Osteoblast (primary cell): ENCODE measurements at regions not wholly inside any gene's neighbourhood (a gene's known extent, or its start where the extent isn't known, plus 50 kb on each side); places are given as distances from the start of the nearest gene placed in this dataset.
"Not testable (repeated sequence)": the region's sequence is repeated elsewhere in the genome, so short reads cannot be mapped to it uniquely, and the experiment has no call there.

Experiments used
- DNase-seq: peaks from one replicate; pipeline ENCODE4 v3.0.0; 2011; ENCODE audit warnings: low spot score, mixed read lengths; ENCODE audit not compliant: insufficient read length; ENCODE audit errors: missing footprints
- H2AFZ ChIP-seq: 2 replicates; pipeline ENCODE4 v1.6.0; 2011; ENCODE audit warnings: mild to moderate bottlenecking, low read length
- H3K27ac ChIP-seq: 2 replicates; pipeline ENCODE4 v1.5.1; 2011; ENCODE audit warnings: mild to moderate bottlenecking, low read depth, low read length, moderate library complexity
- H3K27me3 ChIP-seq: 2 replicates; pipeline ENCODE4 v1.6.0; 2012; ENCODE audit warnings: mild to moderate bottlenecking, control low read depth, inconsistent platforms, low read length, moderate library complexity; ENCODE audit not compliant: insufficient read depth
- H3K36me3 ChIP-seq: 2 replicates; pipeline ENCODE4 v1.5.1; 2011; ENCODE audit warnings: mild to moderate bottlenecking, low read length, control low read depth, moderate library complexity; ENCODE audit not compliant: insufficient read depth
- H3K4me1 ChIP-seq: 2 replicates; pipeline ENCODE4 v1.5.1; 2011; ENCODE audit warnings: mild to moderate bottlenecking, low read length, control low read depth, moderate library complexity; ENCODE audit not compliant: insufficient read depth
- H3K4me2 ChIP-seq: 2 replicates; pipeline ENCODE4 v1.6.0; 2011; ENCODE audit warnings: mild to moderate bottlenecking, low read length; ENCODE audit not compliant: insufficient read depth
- H3K4me3 ChIP-seq: fragments of 200-600 bp; sonication (generic); 3 replicates; pipeline ENCODE4 v1.5.1; 2012; ENCODE audit warnings: mild to moderate bottlenecking, low read length, inconsistent platforms; ENCODE audit not compliant: insufficient read depth
- H3K79me2 ChIP-seq: 2 replicates; pipeline ENCODE4 v1.6.0; 2012; ENCODE audit warnings: mild to moderate bottlenecking, low read length, control low read depth, inconsistent platforms; ENCODE audit not compliant: insufficient read depth
- H3K9me3 ChIP-seq: 2 replicates; pipeline ENCODE4 v1.5.1; 2011; ENCODE audit warnings: low read depth, low read length, control low read depth
- H4K20me1 ChIP-seq: 2 replicates; pipeline ENCODE4 v1.6.0; 2012; ENCODE audit warnings: mild to moderate bottlenecking, low read length, control low read depth; ENCODE audit not compliant: insufficient read depth
- CTCF ChIP-seq: IDR thresholded peaks from 2 replicates; pipeline ENCODE4 v1.5.1; 2011; ENCODE audit warnings: mild to moderate bottlenecking, low read depth, low read length, moderate library complexity; ENCODE audit errors: extremely low read depth

- Histone ChIP-seq H3K9me3 (no peaks in the 10 kb centered on the region), H3K36me3 (no peaks in the 10 kb centered on the region), H3K27ac (no peak overlapping the region), H3K4me3 (no peak overlapping the region), H3K27me3 (no peaks in the 10 kb centered on the region), H3K4me1 (peaks cover 3% of the 10 kb centered on the region), H4K20me1 (no peaks in the 10 kb centered on the region), H2AFZ (no peak overlapping the region), H3K4me2 (no peak overlapping the region), H3K79me2 (no peaks in the 10 kb centered on the region)
- TF ChIP-seq CTCF, result no peak
- DNase-seq, result no peak
These were observed 421.0 kb upstream of the KLF12 start for GRCh38 chr13:74555276-74555625.

- no peak overlapping the region for H3K27ac ChIP-seq
- no peak overlapping the region for H3K4me2 ChIP-seq
- no peaks in the 10 kb centered on the region for H3K36me3 ChIP-seq
- H3K9me3 ChIP-seq, result no peaks in the 10 kb centered on the region
- no peaks in the 10 kb centered on the region for H3K27me3 ChIP-seq
- no peaks in the 10 kb centered on the region for H3K79me2 ChIP-seq
- H4K20me1 ChIP-seq, result no peaks in the 10 kb centered on the region
- DNase-seq, result peak; percentile 30
- peaks cover 3% of the 10 kb centered on the region for H3K4me1 ChIP-seq
- no peak for TF ChIP-seq CTCF
- no peak overlapping the region for H3K4me3 ChIP-seq
- no peak overlapping the region for H2AFZ ChIP-seq
These were observed 420.5 kb upstream of the KLF12 start for GRCh38 chr13:74554569-74555275.

- H3K4me1 ChIP-seq, result peaks cover 3% of the 10 kb centered on the region
- no peaks in the 10 kb centered on the region for H3K27me3 ChIP-seq
- H3K79me2 ChIP-seq, result no peaks in the 10 kb centered on the region
- no peaks in the 10 kb centered on the region for H4K20me1 ChIP-seq
- H2AFZ ChIP-seq, result peak overlapping the region; percentile 23
- H3K36me3 ChIP-seq, result no peaks in the 10 kb centered on the region
- DNase-seq, result no peak
- H3K27ac ChIP-seq, result no peak overlapping the region
- no peak overlapping the region for H3K4me3 ChIP-seq
- no peaks in the 10 kb centered on the region for H3K9me3 ChIP-seq
- TF ChIP-seq CTCF, result no peak
- H3K4me2 ChIP-seq, result no peak overlapping the region
These were observed 415.8 kb upstream of the KLF12 start for GRCh38 chr13:74550039-74550438.

- H3K27ac ChIP-seq, DNase-seq, H3K4me3 ChIP-seq, H2AFZ ChIP-seq, H3K4me2 ChIP-seq, H3K79me2 ChIP-seq, H3K9me3 ChIP-seq, H3K4me1 ChIP-seq, H3K36me3 ChIP-seq, H4K20me1 ChIP-seq, H3K27me3 ChIP-seq: not testable (repeated sequence)
These were observed 402.4 kb upstream of the KLF12 start for GRCh38 chr13:74536649-74537048.
